Astrocyte of the spinal cord (primary cell): ENCODE measurements at regions not wholly inside any gene's neighbourhood (a gene's known extent, or its start where the extent isn't known, plus 50 kb on each side); places are given as distances from the start of the nearest gene placed in this dataset.
A peak's percentile ranks its signal among the peaks of the same experiment; 100 is the strongest.

Source experiments
- DNase-seq: peaks from one replicate; pipeline ENCODE4 v3.0.0; 2011; ENCODE audit warnings: low read depth, low spot score
- H3K4me3 ChIP-seq: 2 replicates; pipeline ENCODE4 v1.5.1; 2011; ENCODE audit warnings: low read depth, mild to moderate bottlenecking, low read length, moderate library complexity
- CTCF ChIP-seq: IDR thresholded peaks from 2 replicates; pipeline ENCODE4 v1.5.1; 2012; ENCODE audit warnings: low read depth, mild to moderate bottlenecking, low read length, inconsistent platforms
- in situ Hi-C: cut with HindIII; loops from 2 replicates; pipeline ENCODE4 v1.10.0; 2017; ENCODE audit warnings: low sequenced_read_pairs

- in situ Hi-C loops = no loop called here
- DNase-seq = peak; percentile 85
- peak; percentile 89 for TF ChIP-seq CTCF
- H3K4me3 ChIP-seq = no peak overlapping the region
These were observed 254.5 kb upstream of the VEGFC start for GRCh38 chr4:177047070-177047850.

DNA sequence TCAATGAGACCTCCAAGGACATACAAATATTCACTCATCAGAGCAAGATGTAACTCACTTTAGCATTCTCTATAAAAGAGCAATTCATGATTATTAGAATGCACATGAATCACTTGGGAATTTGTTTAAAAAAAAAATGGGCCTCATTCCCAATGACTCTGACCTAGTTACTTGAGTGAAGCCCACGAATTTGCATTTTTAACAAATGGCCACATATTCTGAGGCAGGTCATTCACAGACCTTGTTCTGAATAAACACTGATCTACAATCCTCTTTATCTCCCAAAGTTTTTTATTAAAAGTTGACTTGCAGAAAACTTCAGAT is 255.1 kb upstream of the VEGFC start:
- in situ Hi-C loops = no loop called here
- peak; percentile 28 for DNase-seq
- no peak for TF ChIP-seq CTCF
- H3K4me3 ChIP-seq = no peak overlapping the region

- DNase-seq = peak; percentile 13
- peak; percentile 19 for TF ChIP-seq CTCF
- in situ Hi-C loops = no loop called here
- no peak overlapping the region for H3K4me3 ChIP-seq
These were observed 258.1 kb upstream of the NEIL3 start for GRCh38 chr4:177051473-177052060.

DNA sequence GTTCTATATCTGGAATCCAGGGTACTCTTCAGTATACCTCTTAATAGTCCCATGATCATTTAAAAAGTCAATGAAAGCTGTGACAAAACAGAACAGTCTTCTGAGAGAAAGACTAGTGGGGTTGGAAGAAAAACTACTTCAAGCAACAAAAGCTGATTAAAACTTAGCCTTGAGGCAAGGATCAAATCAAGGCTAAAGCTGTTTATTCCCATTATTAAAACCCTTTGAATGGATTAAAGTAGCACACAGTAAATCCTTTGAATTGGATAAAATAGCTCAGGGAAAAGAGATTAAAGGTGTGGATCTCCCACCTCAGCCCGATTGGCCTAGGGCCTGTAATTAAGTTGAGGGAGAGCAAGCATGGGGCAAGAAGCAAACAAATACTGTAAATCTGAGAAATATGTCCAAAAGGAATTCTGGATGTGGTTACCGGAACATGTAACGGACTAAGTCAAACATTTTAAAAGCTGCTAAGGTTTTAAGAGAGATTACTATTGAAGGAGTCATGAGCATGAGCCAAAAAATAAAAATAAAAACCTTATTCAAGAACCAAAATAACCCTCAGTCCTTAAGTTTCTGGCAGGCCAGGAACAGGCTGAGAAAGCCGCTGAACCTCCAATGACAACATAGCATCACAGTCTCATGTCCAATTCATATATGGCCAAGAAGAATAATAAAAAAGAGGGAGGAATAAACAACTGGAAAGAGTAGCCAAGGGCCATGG is 257.3 kb upstream of the NEIL3 start:
- TF ChIP-seq CTCF = no peak
- DNase-seq = no peak
- H3K4me3 ChIP-seq = no peak overlapping the region
- in situ Hi-C loops = no loop called here

GRCh38 chr4:177057186-177057585 is 252.5 kb upstream of the NEIL3 start:
- in situ Hi-C loops = no loop called here
- no peak for DNase-seq
- TF ChIP-seq CTCF = no peak
- no peak overlapping the region for H3K4me3 ChIP-seq

DNA sequence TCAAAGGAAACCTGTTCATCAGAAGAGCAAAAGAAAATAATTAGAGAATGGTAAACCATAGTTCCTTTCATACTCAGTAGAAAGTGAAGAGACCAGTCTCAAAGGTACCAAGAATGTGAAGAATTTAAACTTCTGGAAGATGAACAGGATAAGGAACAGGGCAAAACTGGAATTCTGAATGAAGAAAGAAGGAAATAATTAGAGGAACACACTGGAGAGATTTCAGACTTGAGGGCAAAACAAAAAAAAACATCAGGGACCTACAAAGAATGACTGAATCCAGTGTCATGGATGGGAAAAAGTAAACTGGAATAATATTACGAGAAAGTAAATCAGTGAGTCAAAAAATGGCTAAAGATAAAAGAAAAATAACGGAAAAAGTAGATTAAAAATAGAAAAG is 245.6 kb upstream of the NEIL3 start:
- in situ Hi-C loops = no loop called here
- H3K4me3 ChIP-seq = no peak overlapping the region
- no peak for DNase-seq
- no peak for TF ChIP-seq CTCF
